Mesendoderm (in vitro differentiated cells): ENCODE measurements at regions not wholly inside any gene's neighbourhood (a gene's known extent, or its start where the extent isn't known, plus 50 kb on each side); places are given as distances from the start of the nearest gene placed in this dataset.
"Not testable (repeated sequence)": the region's sequence is repeated elsewhere in the genome, so short reads cannot be mapped to it uniquely, and the experiment has no call there.

ENCODE experiments used
- DNase-seq: peaks from one replicate; pipeline ENCODE4 v3.0.0; 2013
- H2AK5ac ChIP-seq: 2 replicates; pipeline ENCODE4 v1.6.1; 2013; ENCODE audit warnings: low read length, inconsistent platforms
- H2BK120ac ChIP-seq: 2 replicates; pipeline ENCODE4 v1.6.1; 2013; ENCODE audit warnings: low read depth, mild to moderate bottlenecking, low read length, moderate library complexity, mixed read lengths
- H2BK15ac ChIP-seq: replicated peaks from 2 replicates; pipeline ENCODE4 v1.6.1; 2013; ENCODE audit warnings: low read depth, mild to moderate bottlenecking, moderate library complexity
- H2BK5ac ChIP-seq: 2 replicates; pipeline ENCODE4 v1.6.1; 2013; ENCODE audit warnings: low read length, inconsistent platforms
- H3K18ac ChIP-seq: 2 replicates; pipeline ENCODE4 v1.6.1; 2013; ENCODE audit warnings: mild to moderate bottlenecking, low read length, mixed read lengths
- H3K23ac ChIP-seq: one replicate; pipeline ENCODE4 v1.6.1; 2013; ENCODE audit warnings: low read length
- H3K27ac ChIP-seq: 2 replicates; pipeline ENCODE4 v1.5.1; 2013; ENCODE audit warnings: low read depth, mild to moderate bottlenecking, inconsistent platforms, low read length, moderate library complexity
- H3K27me3 ChIP-seq: 2 replicates; pipeline ENCODE4 v1.6.1; 2013; ENCODE audit warnings: low read length, control low read depth, mild to moderate bottlenecking, inconsistent platforms; ENCODE audit not compliant: insufficient read depth, poor library complexity
- H3K36me3 ChIP-seq: 2 replicates; pipeline ENCODE4 v1.6.1; 2013; ENCODE audit warnings: low read length, inconsistent platforms; ENCODE audit not compliant: control insufficient read depth, insufficient read depth
- H3K4ac ChIP-seq: one replicate; pipeline ENCODE4 v1.6.1; 2013; ENCODE audit warnings: low read depth, mild to moderate bottlenecking, low read length, moderate library complexity
- H3K4me1 ChIP-seq: 2 replicates; pipeline ENCODE4 v1.6.1; 2013; ENCODE audit warnings: low read depth, low read length, inconsistent platforms; ENCODE audit not compliant: control insufficient read depth
- H3K4me2 ChIP-seq: 2 replicates; pipeline ENCODE4 v1.6.1; 2013; ENCODE audit warnings: low read length
- H3K4me3 ChIP-seq: 2 replicates; pipeline ENCODE4 v1.5.1; 2013; ENCODE audit warnings: mild to moderate bottlenecking, low read length
- H3K56ac ChIP-seq: one replicate; pipeline ENCODE4 v1.6.1; 2013; ENCODE audit warnings: low read length
- H3K79me1 ChIP-seq: 2 replicates; pipeline ENCODE4 v1.6.1; 2013; ENCODE audit warnings: low read length, inconsistent platforms
- H3K79me2 ChIP-seq: 2 replicates; pipeline ENCODE4 v1.6.1; 2013; ENCODE audit warnings: mild to moderate bottlenecking, low read length; ENCODE audit not compliant: control insufficient read depth, insufficient read depth
- H3K9ac ChIP-seq: 2 replicates; pipeline ENCODE4 v1.6.1; 2013; ENCODE audit warnings: low read length, inconsistent platforms
- H4K5ac ChIP-seq: one replicate; pipeline ENCODE4 v1.6.1; 2013; ENCODE audit warnings: low read length
- H4K8ac ChIP-seq: one replicate; pipeline ENCODE4 v1.6.1; 2013; ENCODE audit warnings: low read depth, mild to moderate bottlenecking, control low read depth, low read length, moderate library complexity
- WGBS: extraction: QIAGEN DNeasy Blood & Tissue Kit; methylation state at CpG from one replicate; pipeline ENCODE4 v1.1.7; 2013; ENCODE audit warnings: low lambda C conversion rate, missing lambda C conversion rate; ENCODE audit not compliant: insufficient coverage; ENCODE audit errors: extremely low coverage; 5-methylcytosine and 5-hydroxymethylcytosine counted together

DNA sequence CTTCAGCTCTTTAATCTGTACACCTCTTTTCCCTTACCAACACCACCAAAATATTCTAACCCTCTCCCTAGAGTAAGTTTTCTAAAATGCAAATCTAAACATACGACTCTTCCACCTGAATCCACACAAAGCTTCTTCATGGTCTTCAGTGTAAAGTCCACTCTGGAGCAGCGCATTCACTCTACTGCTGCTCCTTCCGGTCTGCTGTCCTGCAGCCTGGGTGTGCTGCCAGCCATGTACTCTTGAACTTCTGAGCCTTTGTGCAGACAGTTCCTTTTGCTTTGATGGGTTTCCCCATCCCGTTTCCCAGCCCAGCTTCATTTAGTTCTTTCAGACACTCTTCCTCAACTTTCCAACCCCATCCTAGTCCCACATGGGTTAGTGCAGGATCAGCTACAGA lies 108.7 kb upstream of the SGK1 start:
- no peaks in the 10 kb centered on the region for H3K4me1 ChIP-seq
- no peak overlapping the region for H3K9ac ChIP-seq
- H3K18ac ChIP-seq = no peak overlapping the region
- H3K4ac ChIP-seq = no peak overlapping the region
- H2AK5ac ChIP-seq = no peak overlapping the region
- H4K5ac ChIP-seq = no peak overlapping the region
- H4K8ac ChIP-seq = no peak overlapping the region
- no peak overlapping the region for H3K23ac ChIP-seq
- H3K79me2 ChIP-seq = no peaks in the 10 kb centered on the region
- WGBS = 100% methylated on average over 1 of the region's 4 CpGs
- no peak overlapping the region for H3K56ac ChIP-seq
- no peak overlapping the region for H3K4me3 ChIP-seq
- H2BK5ac ChIP-seq = no peak overlapping the region
- no peak overlapping the region for H2BK15ac ChIP-seq
- H3K4me2 ChIP-seq = no peak overlapping the region
- H2BK120ac ChIP-seq = no peak overlapping the region
- no peaks in the 10 kb centered on the region for H3K27me3 ChIP-seq
- no peaks in the 10 kb centered on the region for H3K79me1 ChIP-seq
- DNase-seq = no peak
- H3K27ac ChIP-seq = no peak overlapping the region
- H3K36me3 ChIP-seq = no peaks in the 10 kb centered on the region

DNA sequence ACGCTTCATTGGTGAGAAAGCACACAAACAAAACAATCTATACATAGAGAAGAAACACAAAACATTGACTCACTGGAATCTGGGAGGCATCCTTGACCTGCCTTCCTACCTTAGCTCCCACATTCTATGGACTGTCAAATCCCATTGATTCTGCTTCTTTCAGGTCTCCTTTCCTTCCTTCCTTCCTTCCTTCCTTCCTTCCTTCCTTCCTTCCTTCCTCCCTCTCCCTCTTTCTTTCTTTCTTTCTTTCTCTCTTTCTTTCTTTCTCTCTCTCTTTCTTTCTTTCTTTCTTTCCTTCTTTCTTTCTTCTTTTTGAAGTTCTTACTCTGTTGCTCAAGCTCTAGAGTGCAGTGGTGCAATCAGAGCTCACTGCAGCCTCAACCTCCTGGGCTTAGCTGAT lies 108.0 kb upstream of the SGK1 start:
- H3K79me2 ChIP-seq, H2BK5ac ChIP-seq, H2BK120ac ChIP-seq, H3K4me1 ChIP-seq, H3K9ac ChIP-seq, H2AK5ac ChIP-seq, H3K27ac ChIP-seq, H3K56ac ChIP-seq, DNase-seq, H3K18ac ChIP-seq, H4K5ac ChIP-seq, H4K8ac ChIP-seq, H3K27me3 ChIP-seq, H2BK15ac ChIP-seq, H3K4me3 ChIP-seq, H3K36me3 ChIP-seq, H3K23ac ChIP-seq, H3K4me2 ChIP-seq, H3K4ac ChIP-seq, H3K79me1 ChIP-seq: not testable (repeated sequence)
- no CpG with 5 or more reads among the region's 1 CpG for WGBS

DNA sequence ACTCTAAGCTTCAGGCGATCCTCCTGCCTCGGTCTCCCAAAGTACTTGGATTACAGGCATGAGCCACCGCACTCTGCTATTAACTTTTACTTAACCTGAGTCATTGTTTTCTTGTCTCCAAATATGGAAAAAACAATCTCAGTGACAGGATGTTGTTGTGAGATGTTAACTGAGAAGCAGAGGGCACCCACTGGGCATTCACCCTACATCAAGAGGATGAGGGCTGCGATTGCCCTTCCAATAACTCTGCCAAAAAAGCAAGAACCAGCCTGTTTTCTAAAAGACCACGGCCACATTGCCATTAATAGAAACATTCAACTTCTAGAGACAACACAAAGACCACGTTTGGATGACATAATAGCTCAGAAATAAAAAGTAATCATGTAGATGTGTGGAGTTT lies 107.6 kb upstream of the SGK1 start:
- H3K9ac ChIP-seq = no peak overlapping the region
- H3K4me3 ChIP-seq = no peak overlapping the region
- H3K79me2 ChIP-seq = no peaks in the 10 kb centered on the region
- H2BK15ac ChIP-seq = no peak overlapping the region
- no peak overlapping the region for H2AK5ac ChIP-seq
- H2BK120ac ChIP-seq = no peak overlapping the region
- no peak overlapping the region for H3K4me2 ChIP-seq
- H3K56ac ChIP-seq = no peak overlapping the region
- H3K23ac ChIP-seq = no peak overlapping the region
- H3K18ac ChIP-seq = no peak overlapping the region
- H3K4me1 ChIP-seq = no peaks in the 10 kb centered on the region
- no peak overlapping the region for H2BK5ac ChIP-seq
- no peak overlapping the region for H3K27ac ChIP-seq
- WGBS = no CpG with 5 or more reads among the region's 6 CpGs
- no peaks in the 10 kb centered on the region for H3K27me3 ChIP-seq
- no peak overlapping the region for H4K5ac ChIP-seq
- no peak overlapping the region for H4K8ac ChIP-seq
- no peak for DNase-seq
- H3K4ac ChIP-seq = no peak overlapping the region
- H3K36me3 ChIP-seq = no peaks in the 10 kb centered on the region
- no peaks in the 10 kb centered on the region for H3K79me1 ChIP-seq

- no CpG with 5 or more reads among the region's 1 CpG for WGBS
Measured at GRCh38 chr6:134424798-134425170, 106.9 kb upstream of the SGK1 start.

DNA sequence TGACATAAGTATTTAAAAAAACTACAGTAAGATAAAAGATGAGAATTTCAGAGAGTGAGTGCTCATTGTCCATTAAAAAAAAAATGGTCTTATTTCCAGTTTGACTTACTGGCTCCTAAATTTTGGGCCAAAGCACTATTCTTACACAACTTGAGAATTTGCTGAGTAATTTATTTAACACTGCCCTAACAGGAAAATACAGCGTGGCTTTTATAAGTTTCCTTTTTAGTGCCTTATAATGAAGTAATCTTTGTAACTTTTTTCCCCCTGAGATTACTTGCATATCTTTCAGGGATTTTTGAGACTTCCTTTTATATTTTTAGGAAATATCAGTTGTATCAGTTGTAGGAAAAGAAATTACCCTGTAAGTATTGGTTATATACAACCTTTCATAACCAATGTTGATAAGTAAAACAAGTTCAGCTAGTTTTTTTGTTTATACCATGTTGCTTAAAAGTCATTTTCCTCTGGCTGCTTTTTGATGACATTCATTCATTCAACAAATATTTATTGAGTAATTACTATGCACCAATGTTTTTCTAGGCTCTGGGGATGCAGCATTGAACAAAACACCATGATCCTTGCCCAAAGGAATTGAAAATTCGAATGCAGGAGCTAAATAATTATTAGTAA lies 106.4 kb upstream of the SGK1 start:
- H2BK15ac ChIP-seq = no peak overlapping the region
- H2BK5ac ChIP-seq = no peak overlapping the region
- H4K5ac ChIP-seq = no peak overlapping the region
- no peak overlapping the region for H3K4me2 ChIP-seq
- H3K18ac ChIP-seq = no peak overlapping the region
- no peaks in the 10 kb centered on the region for H3K79me2 ChIP-seq
- no peaks in the 10 kb centered on the region for H3K27me3 ChIP-seq
- DNase-seq = no peak
- no peaks in the 10 kb centered on the region for H3K4me1 ChIP-seq
- H3K27ac ChIP-seq = no peak overlapping the region
- no peak overlapping the region for H3K9ac ChIP-seq
- H2BK120ac ChIP-seq = no peak overlapping the region
- H3K79me1 ChIP-seq = no peaks in the 10 kb centered on the region
- no peak overlapping the region for H3K4me3 ChIP-seq
- H3K4ac ChIP-seq = no peak overlapping the region
- H3K23ac ChIP-seq = no peak overlapping the region
- H3K36me3 ChIP-seq = no peaks in the 10 kb centered on the region
- no peak overlapping the region for H2AK5ac ChIP-seq
- WGBS = no CpG with 5 or more reads among the region's 2 CpGs
- H4K8ac ChIP-seq = no peak overlapping the region
- no peak overlapping the region for H3K56ac ChIP-seq

More at GRCh38 chr6:134424798-134425170, 106.9 kb upstream of the SGK1 start:
- Histone ChIP-seq H2AK5ac (no peak overlapping the region), H3K4ac (no peak overlapping the region), H3K36me3 (no peaks in the 10 kb centered on the region), H3K56ac (no peak overlapping the region), H3K4me2 (no peak overlapping the region), H3K79me2 (no peaks in the 10 kb centered on the region), H3K18ac (no peak overlapping the region), H3K27me3 (no peaks in the 10 kb centered on the region), H3K27ac (no peak overlapping the region), H3K9ac (no peak overlapping the region), H4K8ac (no peak overlapping the region), H2BK5ac (no peak overlapping the region), H3K23ac (no peak overlapping the region), H3K79me1 (no peaks in the 10 kb centered on the region), H4K5ac (no peak overlapping the region), H2BK120ac (no peak overlapping the region), H3K4me1 (no peaks in the 10 kb centered on the region), H3K4me3 (no peak overlapping the region), H2BK15ac (no peak overlapping the region)
- no peak for DNase-seq
